GM21737 (cell line): ENCODE measurements at regions not wholly inside any gene's neighbourhood (a gene's known extent, or its start where the extent isn't known, plus 50 kb on each side); places are given as distances from the start of the nearest gene placed in this dataset.

Source experiments
- ATAC-seq: cut with Tn5 transposase; IDR thresholded peaks from one replicate; pipeline ENCODE4 v1.9.1; 2021; ENCODE audit warnings: mild to moderate bottlenecking, moderate library complexity; ENCODE audit not compliant: unreplicated experiment

GRCh38 chr2:234135750-234136221 is 85.3 kb downstream of the SPP2 start:
- ATAC-seq = no peak

GRCh38 chr2:234134496-234134895 is 84.0 kb downstream of the SPP2 start:
- no peak for ATAC-seq

- no peak for ATAC-seq
Measured at GRCh38 chr2:234133004-234133403, 82.5 kb downstream of the SPP2 start.

- no peak for ATAC-seq
Measured at GRCh38 chr2:234130777-234131181, 80.3 kb downstream of the SPP2 start.

DNA sequence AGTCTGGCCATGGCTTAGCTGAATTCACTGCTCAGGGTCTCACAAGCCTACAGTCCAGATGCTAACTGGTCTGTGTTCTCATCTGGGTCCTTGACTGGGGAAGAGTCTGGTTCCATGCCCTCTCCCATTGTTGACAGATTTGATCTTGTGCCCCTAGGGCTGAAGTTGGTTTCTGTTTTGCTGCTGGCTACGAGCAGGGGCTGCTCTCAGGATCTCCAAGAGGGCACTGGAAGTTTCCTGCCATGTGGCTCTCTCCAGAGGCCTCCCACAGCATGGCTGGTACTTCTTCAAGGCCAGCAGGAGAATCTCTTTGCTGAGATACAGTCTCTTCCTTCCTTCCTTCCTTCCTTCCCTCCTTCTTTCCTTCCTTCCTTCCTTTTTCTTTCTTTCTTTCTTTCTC is 78.1 kb downstream of the SPP2 start:
- no peak for ATAC-seq
